Ovary (tissue), 7 donors: ENCODE measurements at regions not wholly inside any gene's neighbourhood (a gene's known extent, or its start where the extent isn't known, plus 50 kb on each side); places are given as distances from the start of the nearest gene placed in this dataset. TPM values are rescaled to one million over a fixed set of nuclear protein-coding genes. Genes with fewer than 3 reads are reported as not detected.
"Not testable (repeated sequence)": the region's sequence is repeated elsewhere in the genome, so short reads cannot be mapped to it uniquely, and the experiment has no call there.

ENCODE experiments used
- DNase-seq, 5 donors: peaks; one replicate each; pipeline ENCODE4 v3.0.0-alpha.2; 2019 to 2020
- H3K27ac ChIP-seq, 2 donors: fragments of 200-600 bp; one replicate each; pipeline versions ENCODE4 v1.5.1 to v1.8.0; 2019 to 2022
- H3K27me3 ChIP-seq: fragments of 200-600 bp; one replicate; pipeline ENCODE4 v1.8.0; 2022
- H3K36me3 ChIP-seq: fragments of 200-600 bp; sonication (generic); one replicate; pipeline ENCODE4 v1.5.1; 2019
- H3K4me1 ChIP-seq: one replicate; pipeline ENCODE4 v1.8.1; 2013; ENCODE audit warnings: mild to moderate bottlenecking, moderate library complexity; ENCODE audit not compliant: insufficient read depth
- H3K4me3 ChIP-seq: fragments of 200-600 bp; sonication (generic); one replicate; pipeline ENCODE4 v1.5.1; 2017
- H3K9me3 ChIP-seq, 2 donors: fragments of 200-600 bp in 1 of 2; sonication (generic) in 1 of 2; one replicate each; pipeline versions ENCODE4 v1.5.1 to v1.8.1; 2013 to 2019; ENCODE audit warnings: mild to moderate bottlenecking in 1 of 2, moderate library complexity in 1 of 2
- CTCF ChIP-seq, 3 donors: fragments of 450-650 bp in 2 of 3; fragments of 200-600 bp in 1 of 3; IDR thresholded peaks; one replicate each; pipeline versions ENCODE4 v1.5.1 to v1.8.0; 2016 to 2022; ENCODE audit warnings: antibody characterized with exemption in 3 of 3, mild to moderate bottlenecking in 1 of 3
- EP300 ChIP-seq: sonication (generic); formaldehyde crosslinking; IDR thresholded peaks from one replicate; pipeline ENCODE4 v1.6.1; 2017; ENCODE audit warnings: antibody characterized with exemption
- POLR2A ChIP-seq: fragments of 450-650 bp; IDR thresholded peaks from one replicate; pipeline ENCODE4 v1.6.1; 2017; ENCODE audit warnings: antibody characterized with exemption, mild to moderate bottlenecking, moderate library complexity
- whole genome bisulfite sequencing, 3 donors: extraction: QIAGEN DNeasy Blood & Tissue Kit in 1 of 3; methylation state at CpG; one replicate each; pipeline versions ENCODE4 v1.1.5 to v1.1.7; 2013 to 2017; 5-methylcytosine and 5-hydroxymethylcytosine counted together
- intact Hi-C, 4 donors: fragments of 100-400 bp; cut with DNase I; formaldehyde crosslinking; loops; one replicate each; pipeline versions ENCODE4 v1.11.0 to v1.15.1; 2022 to 2023
- small RNA-seq: library from RNA; depleted of rRNA; stranded (forward); fragments of <200 nt; gene quantifications from one replicate; pipeline ENCODE3, GENCODE V24; 2016
- donor health status: DM: no; HTN: no; CAD: no; lungs with moderate emphysema.
- donor health status: DM: no; HTN: no; CAD: no.
- donor health status: Bipolar disorder and iron deficiency.
- donor health status: DM: no; HTN: no; CAD: no.
- donor health status: DM: yes; HTN: yes; CAD: no.

GRCh38 chr11:129749141-129749540 lies 66.5 kb upstream of the TMEM45B start:
- no peaks in the 10 kb centered on the region for H3K4me1 ChIP-seq
- TF ChIP-seq POLR2A (no peak), EP300 (no peak), CTCF (IDR thresholded peaks at IDR 0.05) (no peak)
- no peaks in the 10 kb centered on the region for H3K9me3 ChIP-seq
- intact Hi-C loops, result no loop called here
- no peaks in the 10 kb centered on the region for H3K36me3 ChIP-seq
- DNase-seq, result no peak
- no peaks in the 10 kb centered on the region for H3K27me3 ChIP-seq
- no peak overlapping the region for H3K27ac ChIP-seq
- WGBS, 3 donors, result 70 to 73% (median 71%) methylated on average over 5 of the region's 5 CpGs
- no peak overlapping the region for H3K4me3 ChIP-seq

- Histone ChIP-seq H3K4me1 (no peaks in the 10 kb centered on the region), H3K27me3 (no peaks in the 10 kb centered on the region), H3K9me3 (no peaks in the 10 kb centered on the region), H3K4me3 (peak overlapping the region; percentile 21), H3K27ac (no peak overlapping the region), H3K36me3 (no peaks in the 10 kb centered on the region)
- intact Hi-C loops, result no loop called here
- TF ChIP-seq POLR2A (no peak), CTCF (IDR thresholded peaks at IDR 0.05) (peak; percentile 88 to 98 (median 97))
- DNase-seq, result peak; percentile 61 to 86 (median 76)
- WGBS, 3 donors, result 14 to 18% (median 18%) methylated on average over 54 to 57 of the region's 57 CpGs
These were observed 65.0 kb upstream of the TMEM45B start for GRCh38 chr11:129750343-129751292.

- Histone ChIP-seq H3K4me3 (no peak overlapping the region), H3K36me3 (no peaks in the 10 kb centered on the region), H3K27ac (no peak overlapping the region), H3K9me3 (no peaks in the 10 kb centered on the region), H3K27me3 (no peaks in the 10 kb centered on the region), H3K4me1 (no peaks in the 10 kb centered on the region)
- intact Hi-C loops, result no loop called here
- WGBS, 3 donors, result 39 to 49% (median 47%) methylated on average over 3 of the region's 3 CpGs
- TF ChIP-seq POLR2A (no peak), CTCF (IDR thresholded peaks at IDR 0.05) (no peak), EP300 (no peak)
- DNase-seq, result no peak
These were observed 64.1 kb upstream of the TMEM45B start for GRCh38 chr11:129751511-129751910.

- H3K4me1 ChIP-seq, DNase-seq, H3K36me3 ChIP-seq, H3K27me3 ChIP-seq, H3K4me3 ChIP-seq, H3K9me3 ChIP-seq, intact Hi-C loops, H3K27ac ChIP-seq: not testable (repeated sequence)
- 78 to 87% (median 81%) methylated on average over 4 of the region's 4 CpGs for WGBS, 3 donors
These were observed 52.1 kb upstream of the TMEM45B start for GRCh38 chr11:129763569-129763968.

- H3K27me3 ChIP-seq, H3K27ac ChIP-seq, H3K9me3 ChIP-seq, H3K36me3 ChIP-seq, H3K4me3 ChIP-seq, DNase-seq, H3K4me1 ChIP-seq, intact Hi-C loops: not testable (repeated sequence)
- WGBS, 3 donors, result 67 to 78% (median 75%) methylated on average over 4 to 5 of the region's 5 CpGs
These were observed 51.4 kb upstream of the TMEM45B start for GRCh38 chr11:129764204-129764603.

Small RNA genes in the stretch of these regions (small RNA-seq; reads per million reads assigned to genes)
- gene RPS27P20, result not detected
